ENCODE measurements at regions not wholly inside any gene's neighbourhood (a gene's known extent, or its start where the extent isn't known, plus 50 kb on each side); places are given as distances from the start of the nearest gene placed in this dataset.

DNA sequence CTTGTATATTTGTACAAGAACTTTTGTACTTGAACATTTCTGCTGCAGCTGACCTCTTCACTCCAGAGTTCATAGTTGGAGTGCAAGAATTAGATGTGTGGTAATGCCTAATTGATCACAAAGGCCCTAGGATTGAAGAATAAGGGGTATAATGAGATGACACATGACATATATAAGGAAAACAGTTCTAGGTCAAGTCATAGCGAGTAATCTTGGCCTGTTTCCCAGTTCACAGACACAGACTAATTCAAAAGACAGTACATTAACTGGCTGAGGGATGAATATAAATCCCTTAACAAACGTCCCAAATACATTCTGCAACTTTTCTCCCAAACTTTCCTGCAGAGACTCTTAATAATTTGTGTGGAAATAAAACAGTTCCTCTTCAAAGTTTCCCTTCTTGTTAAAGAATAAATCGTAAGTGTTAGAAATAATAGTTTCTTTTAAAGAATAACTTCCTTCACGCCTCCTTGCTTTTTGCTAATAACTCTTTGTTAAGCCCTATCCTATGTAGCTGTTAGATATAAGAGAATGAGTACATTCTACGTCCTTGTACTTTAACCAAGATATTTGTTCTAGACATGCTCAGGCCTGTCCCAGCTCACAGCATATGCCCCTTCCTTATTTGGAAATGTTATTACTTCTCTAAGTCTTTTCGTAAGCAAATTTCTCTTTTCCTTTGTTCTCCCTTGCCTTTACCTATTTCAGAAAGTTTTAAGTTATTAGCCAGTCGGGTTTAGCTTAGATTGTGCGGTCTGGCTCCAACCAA, 556.4 kb upstream of the CTNND2 start:
- TF ChIP-seq, protein P1, sequence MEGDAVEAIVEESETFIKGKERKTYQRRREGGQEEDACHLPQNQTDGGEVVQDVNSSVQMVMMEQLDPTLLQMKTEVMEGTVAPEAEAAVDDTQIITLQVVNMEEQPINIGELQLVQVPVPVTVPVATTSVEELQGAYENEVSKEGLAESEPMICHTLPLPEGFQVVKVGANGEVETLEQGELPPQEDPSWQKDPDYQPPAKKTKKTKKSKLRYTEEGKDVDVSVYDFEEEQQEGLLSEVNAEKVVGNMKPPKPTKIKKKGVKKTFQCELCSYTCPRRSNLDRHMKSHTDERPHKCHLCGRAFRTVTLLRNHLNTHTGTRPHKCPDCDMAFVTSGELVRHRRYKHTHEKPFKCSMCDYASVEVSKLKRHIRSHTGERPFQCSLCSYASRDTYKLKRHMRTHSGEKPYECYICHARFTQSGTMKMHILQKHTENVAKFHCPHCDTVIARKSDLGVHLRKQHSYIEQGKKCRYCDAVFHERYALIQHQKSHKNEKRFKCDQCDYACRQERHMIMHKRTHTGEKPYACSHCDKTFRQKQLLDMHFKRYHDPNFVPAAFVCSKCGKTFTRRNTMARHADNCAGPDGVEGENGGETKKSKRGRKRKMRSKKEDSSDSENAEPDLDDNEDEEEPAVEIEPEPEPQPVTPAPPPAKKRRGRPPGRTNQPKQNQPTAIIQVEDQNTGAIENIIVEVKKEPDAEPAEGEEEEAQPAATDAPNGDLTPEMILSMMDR (IDR thresholded peaks at IDR 0.05) = no peak
- no peak for TF ChIP-seq POLR2A (IDR thresholded peaks at IDR 0.05)

All from body of pancreas (tissue), 4 donors.